Hematopoietic multipotent progenitor cell treated with erythropoietin and hydrocortisone succinate and interleukin-3 and kit ligand, for 6 days (in vitro differentiated cells): ENCODE measurements at regions not wholly inside any gene's neighbourhood (a gene's known extent, or its start where the extent isn't known, plus 50 kb on each side); places are given as distances from the start of the nearest gene placed in this dataset.
A peak's percentile ranks its signal among the peaks of the same experiment; 100 is the strongest.

Source experiments
- DNase-seq: peaks from one replicate; pipeline ENCODE4 v3.0.0-alpha.2; 2015

GRCh38 chr3:132821314-132821713 lies 99.1 kb upstream of the NPHP3 start:
- DNase-seq: no peak

GRCh38 chr3:132818251-132818650 lies 96.0 kb upstream of the NPHP3 start:
- DNase-seq: no peak

- DNase-seq: peak; percentile 5
These were observed 95.5 kb upstream of the NPHP3 start for GRCh38 chr3:132817646-132818177.

- DNase-seq: no peak
These were observed 82.9 kb upstream of the NPHP3 start for GRCh38 chr3:132805071-132805470.

- no peak for DNase-seq
These were observed 82.3 kb upstream of the NPHP3 start for GRCh38 chr3:132804498-132804897.

- no peak for DNase-seq
These were observed 81.7 kb upstream of the NPHP3 start for GRCh38 chr3:132803889-132804288.

- DNase-seq: no peak
These were observed 78.7 kb upstream of the NPHP3 start for GRCh38 chr3:132800958-132801357.

- no peak for DNase-seq
These were observed 68.6 kb upstream of the NPHP3 start for GRCh38 chr3:132790806-132791205.

GRCh38 chr3:132789959-132790358 lies 67.8 kb upstream of the NPHP3 start:
- DNase-seq: no peak

GRCh38 chr3:132788301-132788671 lies 66.1 kb upstream of the NPHP3 start:
- DNase-seq: peak; percentile 21

GRCh38 chr3:132787616-132788300 lies 65.5 kb upstream of the NPHP3 start:
- DNase-seq: no peak

- peak; percentile 37 for DNase-seq
These were observed 64.7 kb upstream of the NPHP3 start for GRCh38 chr3:132786890-132787289.

GRCh38 chr3:132785292-132785691 lies 63.1 kb upstream of the NPHP3 start:
- DNase-seq: no peak

GRCh38 chr3:132784502-132785025 lies 62.4 kb upstream of the NPHP3 start:
- no peak for DNase-seq

GRCh38 chr3:132783152-132783551 lies 60.9 kb upstream of the NPHP3 start:
- DNase-seq: no peak

- DNase-seq: no peak
These were observed 59.7 kb upstream of the NPHP3 start for GRCh38 chr3:132781922-132782321.

GRCh38 chr3:132777171-132777570 lies 55.0 kb upstream of the NPHP3 start:
- DNase-seq: no peak

- DNase-seq: no peak
These were observed 50.9 kb upstream of the NPHP3 start for GRCh38 chr3:132773071-132773619.

GRCh38 chr3:132772252-132772651 lies 50.0 kb upstream of the NPHP3 start:
- DNase-seq: no peak
